NCI-H2107 treated with DMSO at 0.1 percent for 48 hours (cell line): ENCODE measurements at regions not wholly inside any gene's neighbourhood (a gene's known extent, or its start where the extent isn't known, plus 50 kb on each side); places are given as distances from the start of the nearest gene placed in this dataset.

Experiments used
- DNase-seq: peaks from one replicate; lab custom pipeline; 2025; ENCODE audit not compliant: unreplicated experiment; lab: John Stamatoyannopoulos, UW

- DNase-seq, result no peak
Observed at GRCh38 chr3:144289057-144289456, 317.4 kb downstream of the DIPK2A start.

- no peak for DNase-seq
Observed at GRCh38 chr3:144294659-144295538, 323.3 kb downstream of the DIPK2A start.

GRCh38 chr3:144295613-144296012 lies 324.0 kb downstream of the DIPK2A start:
- no peak for DNase-seq

GRCh38 chr3:144296808-144297207 lies 325.2 kb downstream of the DIPK2A start:
- DNase-seq, result no peak

DNA sequence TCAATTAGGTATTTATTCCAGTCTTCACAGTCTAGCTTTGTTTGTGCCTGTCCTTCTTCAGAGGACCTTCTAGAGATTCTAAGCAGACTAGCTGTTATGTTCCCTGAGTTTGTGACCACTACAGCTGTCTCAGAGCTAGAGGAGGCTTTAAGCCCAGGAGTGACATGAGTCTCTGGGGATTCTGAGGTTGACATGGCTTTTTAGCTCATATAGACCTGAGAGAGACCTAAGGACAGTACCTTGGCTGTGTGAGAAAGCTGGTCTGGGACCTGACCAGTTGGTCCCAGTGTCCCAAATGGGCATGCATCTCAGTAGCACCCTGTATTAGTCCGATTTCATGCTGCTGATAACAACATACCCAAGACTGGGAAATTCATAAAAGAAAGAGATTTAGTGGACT lies 330.2 kb downstream of the DIPK2A start:
- no peak for DNase-seq

- no peak for DNase-seq
Observed at GRCh38 chr3:144307951-144308350, 336.3 kb downstream of the DIPK2A start.

DNA sequence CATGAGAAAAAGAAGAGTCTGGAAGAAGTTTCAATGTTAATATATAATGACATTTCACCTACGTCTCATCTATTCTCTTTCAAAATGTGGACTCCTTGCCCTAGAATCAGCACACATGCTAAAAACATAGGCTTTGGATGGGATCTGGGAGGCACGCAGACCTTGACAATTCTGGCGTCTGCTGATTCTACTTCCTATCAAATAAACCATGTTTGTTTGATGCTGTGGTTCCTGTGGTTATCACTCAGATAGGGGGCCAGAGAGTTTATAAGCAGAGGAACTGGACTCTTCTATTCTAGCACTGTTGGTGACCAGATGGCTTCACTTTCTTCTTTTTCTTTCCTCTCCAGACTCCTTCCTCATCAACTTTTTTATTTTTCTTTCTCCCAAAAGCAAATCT lies 336.8 kb downstream of the DIPK2A start:
- DNase-seq, result no peak

GRCh38 chr3:144312702-144313101 lies 341.1 kb downstream of the DIPK2A start:
- DNase-seq, result no peak

GRCh38 chr3:144314946-144315345 lies 343.3 kb downstream of the DIPK2A start:
- no peak for DNase-seq

DNA sequence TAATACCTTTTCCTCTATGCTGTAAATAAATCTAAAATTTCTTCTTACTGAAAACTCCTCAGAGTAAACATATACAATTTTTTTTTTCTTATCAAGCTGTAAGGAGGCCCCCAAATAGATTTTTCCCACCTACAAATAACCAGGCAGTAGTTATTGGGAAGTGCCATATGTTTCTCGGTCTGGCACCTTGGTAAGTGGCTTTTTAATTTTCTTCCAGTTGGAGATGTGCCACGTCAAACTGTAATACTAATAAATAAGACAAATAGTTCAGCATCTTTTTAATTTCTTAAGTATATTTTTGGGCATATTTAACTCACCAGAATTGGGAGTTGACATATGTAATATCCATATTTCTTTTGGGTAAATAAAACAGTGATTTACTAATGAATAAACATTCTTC lies 346.3 kb downstream of the DIPK2A start:
- DNase-seq, result no peak

DNA sequence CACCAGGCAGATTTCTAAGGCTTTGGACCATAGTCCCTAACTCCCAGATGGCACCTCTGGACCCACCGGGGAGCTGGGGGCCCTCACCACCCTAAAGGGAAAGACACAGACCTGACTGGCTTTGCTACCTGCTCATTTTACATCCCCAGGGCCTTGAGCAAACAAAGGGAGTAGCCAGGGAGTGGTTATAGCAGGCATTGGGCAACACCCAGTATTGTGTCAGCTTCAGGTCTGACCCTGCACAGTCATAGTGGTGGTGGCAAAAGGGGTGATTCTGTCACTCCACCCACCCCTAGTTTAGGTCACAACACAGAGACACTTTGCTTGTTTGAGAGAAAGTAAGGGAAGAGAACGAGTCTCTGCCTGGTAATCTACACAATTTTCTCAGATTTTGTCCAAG lies 352.5 kb downstream of the DIPK2A start:
- no peak for DNase-seq

DNA sequence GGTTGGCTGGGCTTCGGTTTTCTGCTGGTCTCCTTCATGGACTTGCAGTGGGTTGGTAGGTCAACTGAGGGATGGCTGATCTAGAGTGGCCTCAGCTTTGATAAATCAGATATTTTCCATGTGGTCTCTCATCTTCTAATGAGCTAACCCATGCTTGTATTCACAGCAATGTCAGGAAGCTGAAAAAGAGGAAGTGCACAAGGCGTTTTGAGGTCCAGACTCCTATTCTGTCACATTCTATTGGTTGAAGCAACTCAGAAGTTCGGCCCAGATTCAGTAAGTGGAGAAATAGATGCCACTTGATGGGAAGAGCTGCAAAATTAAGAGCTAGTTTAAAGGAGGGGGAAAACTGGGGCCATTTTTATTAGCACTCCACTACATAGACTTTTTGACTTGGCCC lies 361.2 kb downstream of the DIPK2A start:
- no peak for DNase-seq

- no peak for DNase-seq
Observed at GRCh38 chr3:144341471-144341870, 369.8 kb downstream of the DIPK2A start.

- DNase-seq, result no peak
Observed at GRCh38 chr3:144343343-144343742, 371.7 kb downstream of the DIPK2A start.

DNA sequence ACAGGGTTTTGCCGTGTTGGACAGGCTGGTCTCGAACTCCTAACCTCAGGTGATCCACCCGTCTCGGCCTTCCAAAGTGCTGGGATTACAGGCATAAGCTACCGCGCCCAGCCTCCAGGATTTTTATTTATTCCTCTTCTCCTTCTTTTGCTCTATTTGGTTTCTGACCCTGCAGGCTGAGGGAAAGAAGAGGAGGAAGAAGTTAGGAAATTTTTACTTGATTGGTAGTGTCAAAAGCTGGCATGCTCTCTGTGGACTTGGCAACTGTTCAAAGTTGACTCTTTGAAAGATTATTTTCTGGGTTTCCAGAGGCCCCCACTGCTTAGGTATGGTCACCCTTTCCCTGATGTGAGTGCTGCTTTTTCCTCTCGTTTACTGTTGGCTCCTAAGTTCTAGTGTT lies 372.2 kb downstream of the DIPK2A start:
- no peak for DNase-seq

GRCh38 chr3:144344925-144345548 lies 373.4 kb downstream of the DIPK2A start:
- no peak for DNase-seq

GRCh38 chr3:144350125-144350524 lies 378.5 kb downstream of the DIPK2A start:
- no peak for DNase-seq

GRCh38 chr3:144351011-144351410 lies 379.4 kb downstream of the DIPK2A start:
- DNase-seq, result no peak

GRCh38 chr3:144351773-144352365 lies 380.2 kb downstream of the DIPK2A start:
- no peak for DNase-seq

GRCh38 chr3:144358191-144358590 lies 386.6 kb downstream of the DIPK2A start:
- DNase-seq, result no peak

GRCh38 chr3:144361002-144361401 lies 389.4 kb downstream of the DIPK2A start:
- no peak for DNase-seq

DNA sequence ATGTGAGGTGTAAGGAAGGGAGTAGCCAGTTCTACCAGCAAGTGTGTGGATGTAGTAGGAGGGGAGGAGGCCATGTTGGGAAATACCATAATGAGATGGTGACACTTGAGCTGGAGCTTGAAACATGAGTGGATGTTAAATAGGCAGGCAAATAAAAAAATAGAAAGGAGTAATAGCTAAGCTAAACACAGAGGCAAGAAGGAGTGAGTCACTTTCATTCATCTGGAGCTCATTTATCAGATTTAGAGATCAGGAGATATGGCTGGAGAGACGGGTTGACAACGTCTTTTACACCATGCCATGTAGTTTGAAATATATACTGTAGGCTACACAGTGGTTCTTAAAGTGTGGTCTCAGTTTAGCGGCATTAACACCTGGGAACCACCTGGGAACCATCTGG lies 390.5 kb downstream of the DIPK2A start:
- peak; percentile 12 for DNase-seq
